NCI-H345 treated with DMSO at 0.1 percent for 48 hours (cell line): ENCODE measurements at regions not wholly inside any gene's neighbourhood (a gene's known extent, or its start where the extent isn't known, plus 50 kb on each side); places are given as distances from the start of the nearest gene placed in this dataset.

ENCODE experiments used
- DNase-seq: peaks from one replicate; lab custom pipeline; 2025; ENCODE audit not compliant: unreplicated experiment; lab: John Stamatoyannopoulos, UW

DNA sequence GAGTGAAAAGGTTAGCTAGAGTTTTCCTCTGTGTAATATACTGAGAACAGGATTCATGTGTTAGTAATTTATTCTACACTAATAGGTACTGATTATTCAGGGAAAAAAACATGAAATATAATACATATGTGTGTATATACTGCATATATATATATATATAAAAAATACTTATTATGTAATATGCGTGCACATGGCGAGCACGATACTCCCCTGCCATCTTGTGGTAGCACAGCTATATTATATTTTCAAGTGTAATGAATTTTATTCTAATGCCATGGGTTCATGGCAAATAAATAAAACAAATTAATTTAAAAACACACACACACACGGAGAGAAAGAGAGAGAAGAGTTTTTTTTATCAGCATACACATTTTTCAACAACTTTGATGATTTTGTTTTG is 460.6 kb downstream of the KCNJ2 start:
- DNase-seq: no peak

DNA sequence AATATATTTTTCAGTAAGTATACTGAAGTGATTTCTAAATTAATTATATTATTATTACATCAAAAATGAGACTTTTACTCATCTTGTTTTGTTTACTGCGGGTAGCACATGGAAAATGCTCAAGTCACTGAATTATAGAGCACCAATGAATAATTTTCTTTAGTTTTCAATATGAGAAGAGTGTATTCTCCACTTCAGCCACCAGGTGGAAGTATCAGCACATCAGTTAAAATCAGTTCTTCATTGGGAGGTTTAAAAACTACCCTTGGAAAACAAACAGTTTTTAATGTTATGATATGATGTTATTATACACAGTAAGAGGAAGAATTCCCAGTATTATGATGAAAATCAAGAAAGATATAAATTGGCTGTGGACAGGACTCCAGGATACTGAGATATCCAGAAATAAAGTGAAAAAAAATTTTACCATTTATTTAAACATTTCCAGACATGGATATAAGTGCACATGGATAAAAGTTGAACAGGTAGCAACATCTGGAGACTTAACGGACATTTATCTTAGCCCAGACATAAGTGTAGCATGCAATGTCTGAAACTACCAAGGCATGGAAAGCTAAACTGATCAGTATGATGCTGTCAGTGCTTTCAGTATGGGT is 467.3 kb downstream of the KCNJ2 start:
- peak; percentile 20 for DNase-seq

- DNase-seq: no peak
Measured at GRCh38 chr17:70642059-70642458, 472.7 kb downstream of the KCNJ2 start.

DNA sequence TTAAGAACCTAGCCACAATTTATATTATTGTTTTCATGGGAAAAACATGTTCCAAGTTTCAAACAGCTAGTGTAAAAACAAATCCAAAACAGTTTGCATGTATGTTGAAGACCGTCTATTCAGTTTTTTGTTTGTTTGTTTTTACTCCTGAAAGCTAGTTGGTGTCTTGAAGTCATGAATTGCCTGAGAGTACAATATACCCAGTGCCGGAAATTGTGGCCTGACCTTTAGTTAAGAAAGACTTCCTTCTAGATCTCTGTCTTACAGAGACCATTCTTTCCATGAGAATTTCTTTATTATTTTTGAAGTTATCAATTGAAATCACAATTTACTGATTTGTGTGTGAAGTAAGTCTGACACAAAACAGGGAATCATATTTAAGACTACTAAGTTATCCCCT is 474.8 kb downstream of the KCNJ2 start:
- DNase-seq: no peak

GRCh38 chr17:70646673-70647072 is 477.3 kb downstream of the KCNJ2 start:
- no peak for DNase-seq

GRCh38 chr17:70648166-70648565 is 478.8 kb downstream of the KCNJ2 start:
- DNase-seq: no peak

- DNase-seq: no peak
Measured at GRCh38 chr17:70653850-70654249, 484.5 kb downstream of the KCNJ2 start.

GRCh38 chr17:70654706-70655105 is 485.4 kb downstream of the KCNJ2 start:
- DNase-seq: no peak

DNA sequence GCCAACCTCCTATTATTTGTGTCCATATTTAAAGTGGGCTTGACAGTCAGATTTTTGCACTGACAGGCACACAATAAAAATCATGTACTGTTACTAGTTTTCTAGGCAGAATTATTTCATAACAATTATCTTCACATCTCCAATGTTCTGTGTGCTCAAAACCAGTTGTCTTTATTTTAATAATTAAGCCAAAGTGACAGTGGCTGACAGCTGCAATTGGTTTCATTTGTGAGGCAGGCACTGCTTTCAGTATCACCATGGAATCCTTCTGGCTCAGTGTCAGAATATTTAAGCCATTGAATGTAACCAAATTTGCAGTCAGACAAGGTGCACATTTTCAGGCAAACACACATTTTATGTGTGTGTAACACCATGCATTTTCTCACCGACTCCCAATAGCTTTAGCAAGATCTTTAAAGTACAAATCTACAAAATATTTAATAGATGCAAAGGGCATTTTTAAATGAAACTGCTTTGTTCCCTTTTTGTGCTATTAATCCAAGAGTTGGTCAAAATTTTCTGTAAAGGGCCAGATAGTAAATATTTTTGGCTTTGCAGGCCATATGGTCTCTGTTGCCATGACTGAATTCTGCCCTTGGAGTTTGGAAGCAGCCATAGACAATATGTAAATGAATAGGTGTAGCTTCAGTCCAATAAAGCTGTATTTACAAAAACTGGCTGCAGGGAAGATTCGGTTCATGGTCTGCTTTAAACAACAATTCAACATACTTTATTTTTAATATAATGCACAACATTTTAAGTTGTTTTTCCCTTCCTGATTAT is 486.0 kb downstream of the KCNJ2 start:
- DNase-seq: no peak

GRCh38 chr17:70658317-70658716 is 489.0 kb downstream of the KCNJ2 start:
- DNase-seq: no peak

DNA sequence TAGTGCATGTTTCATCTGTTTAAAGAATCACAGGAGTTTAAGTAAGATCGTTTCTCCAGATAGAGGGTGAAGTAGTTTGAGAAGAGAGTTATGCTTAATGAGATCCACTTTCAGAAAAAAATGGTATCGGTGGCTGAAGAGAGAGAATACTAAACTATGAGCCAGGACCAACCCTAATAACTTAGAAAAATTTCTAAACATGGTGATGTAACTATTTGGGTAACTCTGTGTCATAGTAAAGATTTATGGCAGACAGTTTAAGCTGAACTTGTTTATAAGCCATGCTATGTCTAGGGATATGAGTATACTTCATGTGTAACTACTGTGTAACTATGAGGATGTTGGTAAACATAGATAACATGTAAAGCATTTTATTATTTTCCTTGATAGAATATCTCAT is 489.5 kb downstream of the KCNJ2 start:
- no peak for DNase-seq

DNA sequence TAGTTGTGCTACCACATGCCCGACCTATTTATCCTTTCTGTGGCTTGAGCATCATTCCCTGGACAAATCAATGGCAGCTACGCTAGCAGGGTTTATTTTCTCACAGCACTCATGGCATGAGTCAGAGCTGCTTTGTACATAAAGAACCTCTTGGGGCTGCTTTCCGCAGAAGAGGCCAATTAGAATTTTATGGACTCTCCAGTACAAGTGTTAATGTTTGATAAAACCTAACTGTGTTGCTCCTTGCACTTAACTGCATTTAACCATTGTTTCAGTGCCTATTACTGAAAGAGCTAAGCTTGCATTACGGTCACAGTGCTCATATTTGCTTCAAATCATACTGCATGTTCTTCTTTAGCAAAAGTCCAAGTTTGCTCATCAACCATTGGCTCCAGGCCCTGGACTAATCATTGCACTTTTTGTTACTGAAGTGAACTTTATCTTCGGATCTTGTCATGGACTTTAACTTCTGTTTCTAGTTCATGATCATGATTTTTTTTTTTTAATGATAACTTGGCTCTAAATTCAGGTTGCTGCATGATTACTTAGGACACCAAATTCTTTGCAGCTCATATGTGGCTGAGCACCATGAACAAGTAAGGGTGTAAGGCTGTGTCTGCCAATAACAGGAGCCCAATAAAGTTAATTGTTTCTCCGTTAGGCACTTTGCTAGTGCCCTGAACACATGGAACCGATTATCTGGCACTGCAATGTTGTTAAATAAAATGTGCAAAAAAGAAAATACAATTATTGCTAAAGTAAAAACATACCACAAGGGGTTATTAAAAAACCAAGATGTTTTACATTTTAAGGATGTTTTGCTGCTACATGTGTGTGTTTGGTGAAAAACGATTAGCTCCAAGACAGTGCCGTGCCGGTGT is 492.2 kb downstream of the KCNJ2 start:
- peak; percentile 81 for DNase-seq

GRCh38 chr17:70668276-70668937 is 499.1 kb downstream of the KCNJ2 start:
- no peak for DNase-seq

GRCh38 chr17:70668938-70669778 is 499.8 kb downstream of the KCNJ2 start:
- no peak for DNase-seq

- no peak for DNase-seq
Measured at GRCh38 chr17:70674061-70674460, 504.7 kb downstream of the KCNJ2 start.

GRCh38 chr17:70675070-70675590 is 505.8 kb downstream of the KCNJ2 start:
- no peak for DNase-seq

DNA sequence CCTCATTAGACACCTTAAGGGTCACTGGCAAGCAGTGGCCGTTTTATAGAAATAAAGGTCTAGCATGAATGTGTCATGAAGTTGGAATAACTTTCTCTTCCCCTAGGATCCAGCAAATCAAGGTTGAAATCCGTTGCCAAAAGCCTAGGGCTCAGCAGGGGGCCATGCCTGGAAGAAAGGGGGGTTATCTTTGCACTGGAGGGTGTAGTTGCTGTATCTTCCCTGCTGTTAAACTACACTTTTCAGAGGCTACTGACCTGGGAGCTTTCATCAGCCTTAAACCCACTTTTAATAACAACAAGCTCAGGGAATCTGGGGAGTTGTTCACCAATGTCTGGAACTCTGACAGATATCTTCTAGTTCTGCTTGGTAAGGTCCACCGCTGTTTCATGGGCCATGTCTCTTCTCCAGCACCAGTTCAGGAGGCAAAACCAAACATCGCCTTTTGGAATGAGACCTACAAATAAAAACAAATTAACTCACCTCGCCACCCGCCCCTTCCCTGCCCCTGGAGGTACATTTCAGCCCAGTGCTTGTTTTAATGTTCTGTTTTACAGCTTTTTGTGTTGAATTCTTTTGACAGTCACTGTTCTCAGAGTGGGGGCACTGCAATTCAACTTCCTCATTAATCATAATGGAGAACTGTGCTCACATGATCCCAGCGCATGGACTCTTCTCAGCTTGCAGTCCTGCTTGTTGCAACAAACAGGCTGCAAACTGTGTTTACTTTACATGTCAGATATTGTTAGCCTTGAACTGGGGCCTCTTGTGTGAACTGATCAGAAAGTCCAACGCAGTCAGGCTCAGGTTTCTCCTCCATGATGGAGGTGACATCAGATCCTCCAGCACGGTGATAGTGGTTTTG is 508.7 kb downstream of the KCNJ2 start:
- DNase-seq: peak; percentile 17

DNA sequence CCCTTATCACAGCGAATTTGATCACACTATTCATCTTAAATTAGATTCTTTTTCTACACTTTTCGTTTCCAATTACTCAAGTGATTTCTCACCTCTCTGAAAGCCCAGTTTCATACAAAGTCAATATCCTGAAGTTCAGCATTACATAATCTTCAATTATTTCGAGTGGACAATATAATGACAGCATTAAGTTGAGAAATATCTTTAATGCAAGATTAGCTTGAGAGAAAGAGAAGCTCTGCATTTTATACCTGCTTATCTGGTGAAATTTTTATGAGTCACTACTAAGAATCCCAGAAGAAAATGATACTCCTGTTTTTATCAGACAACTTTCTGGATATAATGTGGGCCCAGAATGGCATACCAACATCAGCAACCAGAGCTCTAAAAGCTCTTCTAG is 509.6 kb downstream of the KCNJ2 start:
- DNase-seq: no peak

DNA sequence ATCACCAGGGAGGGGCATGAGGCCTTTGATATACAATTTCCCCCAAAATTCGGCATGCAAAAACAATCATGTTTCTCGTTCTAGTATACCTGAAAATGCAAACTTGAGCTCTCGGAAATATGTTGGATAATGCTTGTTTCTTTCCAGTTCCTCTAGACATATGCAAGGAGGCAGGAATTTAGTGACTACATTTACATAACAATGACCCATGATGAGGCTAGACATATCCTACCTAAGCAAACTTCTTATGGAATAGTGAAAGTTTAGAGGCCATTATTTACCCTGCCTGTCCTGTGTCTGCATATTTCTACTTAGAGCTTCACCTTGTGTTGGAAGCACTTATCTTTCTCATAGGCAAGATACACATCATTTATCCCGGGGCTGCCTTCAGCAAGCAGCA is 514.6 kb downstream of the KCNJ2 start:
- no peak for DNase-seq
